ENCODE measurements at regions not wholly inside any gene's neighbourhood (a gene's known extent, or its start where the extent isn't known, plus 50 kb on each side); places are given as distances from the start of the nearest gene placed in this dataset.

- Histone ChIP-seq H3K27ac (ENCODE audit: low read length) (no peak overlapping the region), H3K36me3 (ENCODE audit: control insufficient read depth, insufficient read depth, low read length) (no peaks in the 10 kb centered on the region), H3K9me3 (ENCODE audit: control insufficient read depth, insufficient read depth, low read depth, low read length) (no peaks in the 10 kb centered on the region), H3K27me3 (ENCODE audit: control insufficient read depth, insufficient read depth, low read length) (no peaks in the 10 kb centered on the region), H3K4me1 (ENCODE audit: control insufficient read depth, insufficient read depth, low read length) (no peaks in the 10 kb centered on the region), H3K4me3 (ENCODE audit: low read depth in 2 of 2, low read length in 2 of 2) (no peak overlapping the region)
- POLR2A ChIA-PET: no interaction called here
- no peak for TF ChIP-seq CTCF (IDR thresholded peaks at IDR 0.05)
- intact Hi-C loops (cut with micrococcal nuclease; ENCODE audit: unreplicated experiment): no loop called here
- in situ Hi-C loops (cut with HindIII; ENCODE audit: low pct_unique_long_range_greater_than_20kb, low sequenced_read_pairs): no loop called here
- no TSS peak for BruUV-seq (replicated peaks)
- CTCF ChIA-PET: interaction anchor here (0.7 kb wide), 1 partner anchor 29 kb away, joined by 3 read pairs; no protein-coding TSS in a partner anchor
- ATAC-seq: no peak
- DNase-seq (ENCODE audit: low read depth, low spot score): no peak
These were observed 260.5 kb upstream of the ADGRL2 start for GRCh38 chr1:81540216-81540615.

- no peak for DNase-seq (ENCODE audit: low read depth, low spot score)
- ChIA-PET CTCF (no interaction called here), POLR2A (no interaction called here)
- no peaks in the 10 kb centered on the region for H3K36me3 ChIP-seq (ENCODE audit: control insufficient read depth, insufficient read depth, low read length)
- H3K27ac ChIP-seq (ENCODE audit: low read length): no peak overlapping the region
- in situ Hi-C loops (cut with HindIII; ENCODE audit: low pct_unique_long_range_greater_than_20kb, low sequenced_read_pairs): no loop called here
- intact Hi-C loops (cut with micrococcal nuclease; ENCODE audit: unreplicated experiment): no loop called here
- TF ChIP-seq SIN3A (IDR thresholded peaks at IDR 0.05; ENCODE audit: borderline replicate concordance, insufficient read depth, low read depth, low read length): no peak
- no peak for TF ChIP-seq CTCF (IDR thresholded peaks at IDR 0.05)
- no peak for TF ChIP-seq POLR2AphosphoS5 (IDR thresholded peaks at IDR 0.05; ENCODE audit: low read depth, low read length)
- TF ChIP-seq TCF7L2 (IDR thresholded peaks at IDR 0.05; ENCODE audit: low read depth, low read length): no peak
- TF ChIP-seq REST (IDR thresholded peaks at IDR 0.05; ENCODE audit: insufficient read depth in 1 of 2, low read depth in 2 of 2, low read length in 1 of 2): no peak
- H3K9me3 ChIP-seq (ENCODE audit: control insufficient read depth, insufficient read depth, low read depth, low read length): no peaks in the 10 kb centered on the region
- H3K27me3 ChIP-seq (ENCODE audit: control insufficient read depth, insufficient read depth, low read length): no peaks in the 10 kb centered on the region
- H3K4me1 ChIP-seq (ENCODE audit: control insufficient read depth, insufficient read depth, low read length): no peaks in the 10 kb centered on the region
- BruUV-seq (replicated peaks): no TSS peak
- ATAC-seq: no peak
- no peak overlapping the region for H3K4me3 ChIP-seq (ENCODE audit: low read depth in 2 of 2, low read length in 2 of 2)
These were observed 271.7 kb upstream of the ADGRL2 start for GRCh38 chr1:81529014-81529413.

- TF ChIP-seq POLR2AphosphoS5 (IDR thresholded peaks at IDR 0.05; ENCODE audit: low read depth, low read length) (no peak), SIN3A (IDR thresholded peaks at IDR 0.05; ENCODE audit: borderline replicate concordance, insufficient read depth, low read depth, low read length) (no peak), REST (IDR thresholded peaks at IDR 0.05; ENCODE audit: insufficient read depth in 1 of 2, low read depth in 2 of 2, low read length in 1 of 2) (no peak), TCF7L2 (IDR thresholded peaks at IDR 0.05; ENCODE audit: low read depth, low read length) (no peak), CTCF (IDR thresholded peaks at IDR 0.05) (no peak)
- in situ Hi-C loops (cut with HindIII; ENCODE audit: low pct_unique_long_range_greater_than_20kb, low sequenced_read_pairs) (no loop called here), intact Hi-C loops (cut with micrococcal nuclease; ENCODE audit: unreplicated experiment) (no loop called here)
- CTCF ChIA-PET: no interaction called here
- H3K36me3 ChIP-seq (ENCODE audit: control insufficient read depth, insufficient read depth, low read length): no peaks in the 10 kb centered on the region
- ATAC-seq (no peak), DNase-seq (ENCODE audit: low read depth, low spot score) (no peak)
- no peak overlapping the region for H3K4me3 ChIP-seq (ENCODE audit: low read depth in 2 of 2, low read length in 2 of 2)
- no peaks in the 10 kb centered on the region for H3K9me3 ChIP-seq (ENCODE audit: control insufficient read depth, insufficient read depth, low read depth, low read length)
- H3K27ac ChIP-seq (ENCODE audit: low read length): no peak overlapping the region
- no TSS peak for BruUV-seq (replicated peaks)
- POLR2A ChIA-PET: interaction anchor here (0.6 kb wide), 1 partner anchor 1115 kb away, joined by 3 read pairs; no protein-coding TSS in a partner anchor
- H3K27me3 ChIP-seq (ENCODE audit: control insufficient read depth, insufficient read depth, low read length): no peaks in the 10 kb centered on the region
- no peaks in the 10 kb centered on the region for H3K4me1 ChIP-seq (ENCODE audit: control insufficient read depth, insufficient read depth, low read length)
These were observed 275.6 kb upstream of the ADGRL2 start for GRCh38 chr1:81525085-81525484.

All from Panc1 (cell line).